ENCODE measurements at regions not wholly inside any gene's neighbourhood (a gene's known extent, or its start where the extent isn't known, plus 50 kb on each side); places are given as distances from the start of the nearest gene placed in this dataset.
"Not testable (repeated sequence)": the region's sequence is repeated elsewhere in the genome, so short reads cannot be mapped to it uniquely, and the experiment has no call there.

- DNase-seq (ENCODE audit: low spot score) = no peak
Measured at GRCh38 chr5:91315701-91316100, 67.4 kb downstream of the ARRDC3 start.

GRCh38 chr5:91313757-91314673, 69.1 kb downstream of the ARRDC3 start:
- DNase-seq (ENCODE audit: low spot score) = peak; percentile 84

- no peak for DNase-seq (ENCODE audit: low spot score)
Measured at GRCh38 chr5:91312698-91313097, 70.4 kb downstream of the ARRDC3 start.

GRCh38 chr5:91311697-91312501, 71.2 kb downstream of the ARRDC3 start:
- peak; percentile 82 for DNase-seq (ENCODE audit: low spot score)

GRCh38 chr5:91311168-91311696, 71.9 kb downstream of the ARRDC3 start:
- DNase-seq (ENCODE audit: low spot score) = no peak

GRCh38 chr5:91308157-91308556, 75.0 kb downstream of the ARRDC3 start:
- DNase-seq (ENCODE audit: low spot score) = not testable (repeated sequence)

- peak; percentile 21 for DNase-seq (ENCODE audit: low spot score)
Measured at GRCh38 chr5:91307048-91307447, 76.1 kb downstream of the ARRDC3 start.

- DNase-seq (ENCODE audit: low spot score) = no peak
Measured at GRCh38 chr5:91306497-91306896, 76.6 kb downstream of the ARRDC3 start.

- DNase-seq (ENCODE audit: low spot score) = no peak
Measured at GRCh38 chr5:91305640-91306039, 77.5 kb downstream of the ARRDC3 start.

- DNase-seq (ENCODE audit: low spot score) = not testable (repeated sequence)
Measured at GRCh38 chr5:91304015-91304414, 79.1 kb downstream of the ARRDC3 start.

GRCh38 chr5:91302958-91303357, 80.2 kb downstream of the ARRDC3 start:
- no peak for DNase-seq (ENCODE audit: low spot score)

- no peak for DNase-seq (ENCODE audit: low spot score)
Measured at GRCh38 chr5:91302305-91302704, 80.8 kb downstream of the ARRDC3 start.

- no peak for DNase-seq (ENCODE audit: low spot score)
Measured at GRCh38 chr5:91301106-91301846, 81.8 kb downstream of the ARRDC3 start.

GRCh38 chr5:91297994-91298393, 85.1 kb downstream of the ARRDC3 start:
- no peak for DNase-seq (ENCODE audit: low spot score)

- no peak for DNase-seq (ENCODE audit: low spot score)
Measured at GRCh38 chr5:91296674-91297143, 86.4 kb downstream of the ARRDC3 start.

GRCh38 chr5:91296102-91296501, 87.0 kb downstream of the ARRDC3 start:
- DNase-seq (ENCODE audit: low spot score) = not testable (repeated sequence)

GRCh38 chr5:91293131-91293530, 90.0 kb downstream of the ARRDC3 start:
- DNase-seq (ENCODE audit: low spot score) = peak; percentile 5

GRCh38 chr5:91291628-91292569, 91.2 kb downstream of the ARRDC3 start:
- DNase-seq (ENCODE audit: low spot score) = no peak

GRCh38 chr5:91288118-91288916, 94.8 kb downstream of the ARRDC3 start:
- no peak for DNase-seq (ENCODE audit: low spot score)

- DNase-seq (ENCODE audit: low spot score) = not testable (repeated sequence)
Measured at GRCh38 chr5:91285062-91285461, 98.1 kb downstream of the ARRDC3 start.
